ENCODE measurements at regions not wholly inside any gene's neighbourhood (a gene's known extent, or its start where the extent isn't known, plus 50 kb on each side); places are given as distances from the start of the nearest gene placed in this dataset.

DNA sequence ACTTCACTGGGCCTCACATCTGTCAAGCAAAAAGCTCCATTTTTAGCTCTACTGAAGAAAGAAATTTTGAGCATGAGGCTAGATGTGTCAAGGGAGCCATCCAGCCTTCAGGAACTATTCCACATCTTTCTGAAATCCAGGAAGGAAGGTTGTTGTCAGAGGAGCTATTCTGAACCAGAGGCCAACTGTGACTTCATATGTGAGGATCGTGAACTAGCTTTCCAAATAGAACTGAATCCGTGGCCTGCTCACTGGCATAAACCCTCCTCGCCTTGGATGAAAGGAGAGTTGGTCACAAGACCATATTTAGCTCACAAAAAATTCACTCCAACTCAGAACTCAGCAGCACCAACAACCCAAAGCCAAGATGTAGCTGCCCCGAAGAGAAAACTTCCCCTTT lies 195.8 kb downstream of the FOXO1 start:
- Histone ChIP-seq H3K4me2 (ENCODE audit: low read length) (no peak overlapping the region), H3K27me3 (ENCODE audit: control insufficient read depth, low read length) (no peaks in the 10 kb centered on the region), H3K79me2 (ENCODE audit: control insufficient read depth, low read length) (peaks cover 3% of the 10 kb centered on the region), H3K9me2 (replicated peaks; ENCODE audit: control insufficient read depth, low read length) (no peaks in the 10 kb centered on the region), H3F3A (ENCODE audit: control insufficient read depth, insufficient read depth) (peaks cover 4% of the 10 kb centered on the region; the same call in 1 of the 2 replicates), H4K20me1 (ENCODE audit: control insufficient read depth, insufficient read depth, low read depth, low read length) (no peaks in the 10 kb centered on the region), H3K27ac (ENCODE audit: low read depth, low read length) (no peak overlapping the region), H3K36me3 (ENCODE audit: control insufficient read depth, low read length) (peaks cover 8% of the 10 kb centered on the region), H3K4me1 (ENCODE audit: control insufficient read depth, low read length) (peaks cover 43% of the 10 kb centered on the region), H3K9me3 (ENCODE audit: control insufficient read depth, insufficient read depth, low read length) (no peaks in the 10 kb centered on the region), H3K4me3 (ENCODE audit: low read length) (no peak overlapping the region)
- TF ChIP-seq EZH2phosphoT487 (IDR thresholded peaks at IDR 0.05; ENCODE audit: borderline replicate concordance, low read length), result no peak
- TF ChIP-seq, protein P1, sequence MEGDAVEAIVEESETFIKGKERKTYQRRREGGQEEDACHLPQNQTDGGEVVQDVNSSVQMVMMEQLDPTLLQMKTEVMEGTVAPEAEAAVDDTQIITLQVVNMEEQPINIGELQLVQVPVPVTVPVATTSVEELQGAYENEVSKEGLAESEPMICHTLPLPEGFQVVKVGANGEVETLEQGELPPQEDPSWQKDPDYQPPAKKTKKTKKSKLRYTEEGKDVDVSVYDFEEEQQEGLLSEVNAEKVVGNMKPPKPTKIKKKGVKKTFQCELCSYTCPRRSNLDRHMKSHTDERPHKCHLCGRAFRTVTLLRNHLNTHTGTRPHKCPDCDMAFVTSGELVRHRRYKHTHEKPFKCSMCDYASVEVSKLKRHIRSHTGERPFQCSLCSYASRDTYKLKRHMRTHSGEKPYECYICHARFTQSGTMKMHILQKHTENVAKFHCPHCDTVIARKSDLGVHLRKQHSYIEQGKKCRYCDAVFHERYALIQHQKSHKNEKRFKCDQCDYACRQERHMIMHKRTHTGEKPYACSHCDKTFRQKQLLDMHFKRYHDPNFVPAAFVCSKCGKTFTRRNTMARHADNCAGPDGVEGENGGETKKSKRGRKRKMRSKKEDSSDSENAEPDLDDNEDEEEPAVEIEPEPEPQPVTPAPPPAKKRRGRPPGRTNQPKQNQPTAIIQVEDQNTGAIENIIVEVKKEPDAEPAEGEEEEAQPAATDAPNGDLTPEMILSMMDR (IDR thresholded peaks at IDR 0.05; ENCODE audit: low read depth, low read length, poor library complexity, severe bottlenecking), result no peak

- Histone ChIP-seq H4K20me1 (ENCODE audit: control insufficient read depth, insufficient read depth, low read depth, low read length) (no peaks in the 10 kb centered on the region), H3K4me3 (ENCODE audit: low read length) (no peak overlapping the region), H3F3A (ENCODE audit: control insufficient read depth, insufficient read depth) (peaks cover 4% of the 10 kb centered on the region; the same call in 1 of the 2 replicates), H3K27me3 (ENCODE audit: control insufficient read depth, low read length) (no peaks in the 10 kb centered on the region), H3K36me3 (ENCODE audit: control insufficient read depth, low read length) (peaks cover 4% of the 10 kb centered on the region), H3K79me2 (ENCODE audit: control insufficient read depth, low read length) (peaks cover 5% of the 10 kb centered on the region), H3K9me2 (replicated peaks; ENCODE audit: control insufficient read depth, low read length) (no peaks in the 10 kb centered on the region), H3K4me1 (ENCODE audit: control insufficient read depth, low read length) (peaks cover 43% of the 10 kb centered on the region), H3K4me2 (ENCODE audit: low read length) (no peak overlapping the region), H3K9me3 (ENCODE audit: control insufficient read depth, insufficient read depth, low read length) (no peaks in the 10 kb centered on the region), H3K27ac (ENCODE audit: low read depth, low read length) (no peak overlapping the region)
- TF ChIP-seq, protein P1 (IDR thresholded peaks at IDR 0.05; ENCODE audit: low read depth, low read length, poor library complexity, severe bottlenecking), result no peak
- TF ChIP-seq EZH2phosphoT487 (IDR thresholded peaks at IDR 0.05; ENCODE audit: borderline replicate concordance, low read length), result no peak
Observed at GRCh38 chr13:40471076-40471475, 195.4 kb downstream of the FOXO1 start.

- TF ChIP-seq EZH2phosphoT487 (IDR thresholded peaks at IDR 0.05; ENCODE audit: borderline replicate concordance, low read length), result no peak
- TF ChIP-seq, protein P1 (IDR thresholded peaks at IDR 0.05; ENCODE audit: low read depth, low read length, poor library complexity, severe bottlenecking), result no peak
- no peaks in the 10 kb centered on the region for H3K27me3 ChIP-seq (ENCODE audit: control insufficient read depth, low read length)
- H3K4me3 ChIP-seq (ENCODE audit: low read length), result no peak overlapping the region
- H4K20me1 ChIP-seq (ENCODE audit: control insufficient read depth, insufficient read depth, low read depth, low read length), result no peaks in the 10 kb centered on the region
- H3K79me2 ChIP-seq (ENCODE audit: control insufficient read depth, low read length), result peaks cover 11% of the 10 kb centered on the region
- H3K36me3 ChIP-seq (ENCODE audit: control insufficient read depth, low read length), result no peaks in the 10 kb centered on the region; the same call in 1 of the 2 replicates
- no peaks in the 10 kb centered on the region for H3K9me2 ChIP-seq (replicated peaks; ENCODE audit: control insufficient read depth, low read length)
- H3K27ac ChIP-seq (ENCODE audit: low read depth, low read length), result no peak overlapping the region
- H3K4me2 ChIP-seq (ENCODE audit: low read length), result no peak overlapping the region
- no peaks in the 10 kb centered on the region for H3K9me3 ChIP-seq (ENCODE audit: control insufficient read depth, insufficient read depth, low read length)
- peaks cover 43% of the 10 kb centered on the region for H3K4me1 ChIP-seq (ENCODE audit: control insufficient read depth, low read length)
- peaks cover 3% of the 10 kb centered on the region; the same call in 1 of the 2 replicates for H3F3A ChIP-seq (ENCODE audit: control insufficient read depth, insufficient read depth)
Observed at GRCh38 chr13:40471911-40472310, 194.5 kb downstream of the FOXO1 start.
